HepG2 (cell line): ENCODE measurements at regions not wholly inside any gene's neighbourhood (a gene's known extent, or its start where the extent isn't known, plus 50 kb on each side); places are given as distances from the start of the nearest gene placed in this dataset.

Experiments used
- ATAC-seq: fragments of 200-7000 bp; cut with Tn5 transposase; 3 replicates; pipeline ENCODE4 v1.9.1; 2020; ENCODE audit warnings: mild to moderate bottlenecking, moderate library complexity
- BruUV-seq: library from RNA; stranded (reverse); fragments of 400-500 nt; replicated peaks from 2 replicates; lab custom pipeline; 2021; lab: Mats Ljungman, UMichigan
- CTCF ChIA-PET: fragments of 300-600 bp; formaldehyde crosslinking; extraction: SDS; loops from one replicate; lab custom pipeline; 2021; ENCODE audit warnings: low total read pairs, inconsistent platforms, low intra/inter-chr PET ratio; lab: Yijun Ruan, JAX
- POLR2A ChIA-PET: fragments of 350-600 bp; sonication (Branson Sonifier 250); formaldehyde crosslinking; loops from one replicate; lab custom pipeline; 2020; ENCODE audit warnings: antibody characterized with exemption, inconsistent platforms; lab: Yijun Ruan, JAX
- DNase-seq: peaks from one replicate; pipeline ENCODE4 v3.0.0-alpha.2; 2015; ENCODE audit warnings: low spot score
- FAIRE-seq: peaks from 3 replicates; lab custom pipeline; 2011; peaks lifted over from hg19 to GRCh38; lab: Jason Lieb, UNC
- H2AFZ ChIP-seq: one replicate; pipeline ENCODE4 v1.6.1; 2011; ENCODE audit warnings: low read length, inconsistent platforms
- H3K27ac ChIP-seq: fragments of 300-600 bp; 3 replicates; pipeline ENCODE4 v1.8.0; 2011; ENCODE audit warnings: mixed run types, mild to moderate bottlenecking, mixed read lengths, low read length, inconsistent platforms; ENCODE audit not compliant: insufficient read depth; ENCODE audit errors: extremely low read length
- H3K27me3 ChIP-seq, 2 experiments: fragments of 200-600 bp in 1 of 2; 2 replicates in 1 of 2; 3 replicates in 1 of 2; pipeline versions ENCODE4 v1.6.0 to v1.8.0; 2011; ENCODE audit warnings: low read length in 2 of 2, mild to moderate bottlenecking in 2 of 2, moderate library complexity in 2 of 2, inconsistent platforms in 1 of 2; ENCODE audit not compliant: insufficient read depth in 2 of 2, control insufficient read depth in 1 of 2
- H3K36me3 ChIP-seq, 2 experiments: fragments of 200-600 bp in 1 of 2; replicated peaks in 1 of 2; 2 replicates in 1 of 2; 3 replicates in 1 of 2; pipeline versions ENCODE4 v1.5.1 to v1.8.0; 2011; ENCODE audit warnings: low read length in 2 of 2, inconsistent platforms in 1 of 2; ENCODE audit not compliant: insufficient read depth in 2 of 2, control insufficient read depth in 1 of 2
- H3K4me1 ChIP-seq: 2 replicates; pipeline ENCODE4 v1.5.1; 2012; ENCODE audit warnings: low read length, inconsistent platforms; ENCODE audit not compliant: insufficient read depth
- H3K4me2 ChIP-seq: 2 replicates; pipeline ENCODE4 v1.6.0; 2011; ENCODE audit warnings: low read depth, low read length, inconsistent platforms
- H3K4me3 ChIP-seq, 3 experiments: fragments of 200-600 bp in 1 of 3; sonication (generic), shearing (Covaris generic) in 1 of 3; replicated peaks in 1 of 3; 2 replicates each; pipeline ENCODE4 v1.5.1; 2011 to 2016; ENCODE audit warnings: low read length in 3 of 3, inconsistent platforms in 2 of 3, low read depth in 2 of 3, mild to moderate bottlenecking in 2 of 3, control low read depth in 1 of 3, mixed read lengths in 1 of 3; ENCODE audit not compliant: insufficient read depth in 1 of 3
- H3K79me2 ChIP-seq: one replicate; pipeline ENCODE4 v1.6.1; 2011; ENCODE audit warnings: low read length, inconsistent platforms; ENCODE audit not compliant: insufficient read depth
- H3K9ac ChIP-seq: 2 replicates; pipeline ENCODE4 v1.6.0; 2011; ENCODE audit warnings: mild to moderate bottlenecking, low read depth, low read length, inconsistent platforms; ENCODE audit not compliant: insufficient read depth
- H3K9me3 ChIP-seq: 2 replicates; pipeline ENCODE4 v1.5.1; 2012; ENCODE audit warnings: mild to moderate bottlenecking, low read length
- H4K20me1 ChIP-seq: 2 replicates; pipeline ENCODE4 v1.6.0; 2011; ENCODE audit warnings: inconsistent platforms, mild to moderate bottlenecking, low read length, moderate library complexity; ENCODE audit not compliant: insufficient read depth
- CTCF ChIP-seq: sonication (generic); formaldehyde crosslinking; IDR thresholded peaks from 2 replicates; pipeline ENCODE4 v1.5.0; 2020; ENCODE audit warnings: mild to moderate bottlenecking, missing genetic modification reagents, moderate library complexity
- DMAP1 ChIP-seq: IDR thresholded peaks from 2 replicates; pipeline ENCODE4 v1.6.1; 2016
- EZH2 ChIP-seq: conservative IDR thresholded peaks from 2 replicates; pipeline ENCODE4 v1.6.1; 2012; ENCODE audit warnings: mild to moderate bottlenecking, low read depth, low read length, moderate library complexity
- HNF4G ChIP-seq, 2 experiments: sonication (generic) in 1 of 2; formaldehyde crosslinking in 1 of 2; IDR thresholded peaks; 2 replicates each; pipeline versions ENCODE4 v1.4.0 to v1.6.1; 2011 to 2020; ENCODE audit warnings: borderline replicate concordance in 2 of 2, low read depth in 2 of 2, mild to moderate bottlenecking in 2 of 2, low read length in 1 of 2, missing genetic modification reagents in 1 of 2, moderate library complexity in 1 of 2
- NCOA5 ChIP-seq: sonication (generic); formaldehyde crosslinking; IDR thresholded peaks from 2 replicates; pipeline ENCODE4 v1.4.0; 2020; ENCODE audit warnings: missing genetic modification reagents
- RAD21 ChIP-seq: fragments of 450-650 bp; formaldehyde crosslinking; IDR thresholded peaks from 2 replicates; pipeline ENCODE4 v1.5.0; 2020; ENCODE audit warnings: mild to moderate bottlenecking
- STAG1 ChIP-seq: sonication (generic); formaldehyde crosslinking; IDR thresholded peaks from 2 replicates; pipeline ENCODE4 v1.4.0; 2020; ENCODE audit warnings: missing genetic modification reagents
- TFDP1 ChIP-seq: IDR thresholded peaks from 2 replicates; pipeline ENCODE4 v1.6.1; 2016; ENCODE audit warnings: missing compliant biosample characterization, missing genetic modification reagents, borderline replicate concordance
- TFDP2 ChIP-seq: sonication (generic); formaldehyde crosslinking; IDR thresholded peaks from 2 replicates; pipeline ENCODE4 v1.4.0; 2020; ENCODE audit warnings: missing genetic modification reagents
- XRCC5 ChIP-seq: fragments of 200-400 bp; formaldehyde crosslinking; optimal IDR thresholded peaks from 2 replicates; pipeline ENCODE3; 2017; ENCODE audit warnings: mild to moderate bottlenecking, low read length
- ZNF207 ChIP-seq: fragments of 450-650 bp; IDR thresholded peaks from 2 replicates; pipeline ENCODE4 v1.6.1; 2016; ENCODE audit warnings: antibody characterized with exemption, borderline replicate concordance
- ZNF317 ChIP-seq: sonication (generic); formaldehyde crosslinking; IDR thresholded peaks from 2 replicates; pipeline ENCODE4 v1.5.0; 2020; ENCODE audit warnings: mild to moderate bottlenecking, missing genetic modification reagents
- ZNF597 ChIP-seq: sonication (generic); formaldehyde crosslinking; IDR thresholded peaks from 2 replicates; pipeline ENCODE4 v1.5.0; 2020; ENCODE audit warnings: missing genetic modification reagents
- ZNF800 ChIP-seq: sonication (generic); formaldehyde crosslinking; IDR thresholded peaks from 2 replicates; pipeline ENCODE4 v1.4.0; 2020; ENCODE audit warnings: missing genetic modification reagents
- WGBS: methylation state at CpG from one replicate; pipeline ENCODE4 v1.1.6; 2017; ENCODE audit warnings: low lambda C conversion rate; 5-methylcytosine and 5-hydroxymethylcytosine counted together
- in situ Hi-C: cut with HindIII; loops from 2 replicates; pipeline ENCODE4 v1.10.0; 2017; ENCODE audit warnings: low pct_unique_long_range_greater_than_20kb; ENCODE audit not compliant: extremely low pct_ligation_motif_present
- intact Hi-C: fragments of 100-400 bp; cut with micrococcal nuclease; formaldehyde crosslinking; loops from one replicate; pipeline ENCODE4 v1.10.0; 2022; ENCODE audit not compliant: unreplicated experiment

- in situ Hi-C loops (no loop called here), intact Hi-C loops (loop anchor here (10.0 kb wide), 1 partner anchor 549 kb away; no protein-coding TSS in a partner anchor)
- Histone ChIP-seq H3K27me3 (peaks cover 38 to 71% of the 10 kb centered on the region in 2 experiments), H3K4me2 (no peak overlapping the region), H3K4me3 (no peak overlapping the region), H4K20me1 (0 out of 2 replicates have a peak, but pooled peaks cover 4% of the 10 kb centered on the region), H3K9ac (no peak overlapping the region), H3K9me3 (peaks cover 8% of the 10 kb centered on the region), H3K4me1 (no peaks in the 10 kb centered on the region), H3K36me3 (no peaks in the 10 kb centered on the region), H2AFZ (no peak overlapping the region), H3K27ac (no peak overlapping the region), H3K79me2 (no peaks in the 10 kb centered on the region)
- CTCF ChIA-PET = interaction anchor here (1.1 kb wide), 1 partner anchor 549 kb away, joined by 3 read pairs; no protein-coding TSS in a partner anchor
- BruUV-seq = no TSS peak
- WGBS = 10% methylated on average over 27 of the region's 42 CpGs
- no peak for DNase-seq
- TF ChIP-seq TFDP2 (CRISPR knock-in tag) = 0 out of 2 replicates have a peak, but pooled peaks have one; percentile 27
- no peak for TF ChIP-seq HNF4G (IDR thresholded peaks at IDR 0.05; ENCODE audit: borderline replicate concordance, low read depth, low read length)
- TF ChIP-seq HNF4G (CRISPR knock-in tag; IDR thresholded peaks at IDR 0.05; ENCODE audit: borderline replicate concordance, low read depth) = no peak
- no peak for TF ChIP-seq ZNF207
- TF ChIP-seq TFDP1 (CRISPR knock-in tag) = peak; percentile 49; the same call in 1 of the 2 replicates
- no peak for TF ChIP-seq ZNF317 (CRISPR knock-in tag)
- TF ChIP-seq ZNF800 = 0 out of 2 replicates have a peak, but pooled peaks have one; percentile 28
- no peak for TF ChIP-seq DMAP1
- TF ChIP-seq XRCC5 = peak; percentile 18
- TF ChIP-seq NCOA5 = no peak
- peak; percentile 77 for TF ChIP-seq STAG1 (CRISPR knock-in tag)
- peak; percentile 80 for TF ChIP-seq CTCF
- TF ChIP-seq ZNF597 = no peak
- TF ChIP-seq EZH2 = peak; percentile 71
- peak; percentile 63 for TF ChIP-seq RAD21 (CRISPR knock-in tag)
- POLR2A ChIA-PET = no interaction called here
- ATAC-seq = peak; percentile 78
- FAIRE-seq = no peak
Measured at GRCh38 chr1:2875707-2876561, 74.4 kb upstream of the TTC34 start.
